Right kidney (tissue), 1 donor: ENCODE measurements at regions not wholly inside any gene's neighbourhood (a gene's known extent, or its start where the extent isn't known, plus 50 kb on each side); places are given as distances from the start of the nearest gene placed in this dataset.

ENCODE experiments used
- DNase-seq: peaks from one replicate; pipeline ENCODE4 v3.0.0-alpha.2; 2016

DNA sequence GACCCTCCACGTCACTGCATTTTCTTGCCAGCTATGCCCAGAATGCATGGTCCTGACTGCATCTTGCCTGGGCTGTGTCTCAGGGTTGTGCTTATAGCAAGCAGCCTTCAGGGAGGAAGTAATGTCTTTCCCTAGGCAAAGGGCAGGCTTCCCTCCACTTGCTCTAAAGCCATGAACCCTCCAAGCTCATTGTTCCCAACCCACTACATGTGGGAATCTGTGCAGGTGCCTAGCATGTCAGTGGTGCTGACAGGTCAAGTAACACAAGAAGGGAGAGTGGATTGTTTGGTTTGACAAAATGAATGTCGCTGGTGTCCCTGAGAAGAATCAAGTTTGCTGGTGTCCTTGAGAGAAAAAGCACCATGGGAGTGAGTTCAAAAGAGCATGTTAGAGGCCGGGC, 53.9 kb upstream of the UCN3 start:
- no peak for DNase-seq

DNA sequence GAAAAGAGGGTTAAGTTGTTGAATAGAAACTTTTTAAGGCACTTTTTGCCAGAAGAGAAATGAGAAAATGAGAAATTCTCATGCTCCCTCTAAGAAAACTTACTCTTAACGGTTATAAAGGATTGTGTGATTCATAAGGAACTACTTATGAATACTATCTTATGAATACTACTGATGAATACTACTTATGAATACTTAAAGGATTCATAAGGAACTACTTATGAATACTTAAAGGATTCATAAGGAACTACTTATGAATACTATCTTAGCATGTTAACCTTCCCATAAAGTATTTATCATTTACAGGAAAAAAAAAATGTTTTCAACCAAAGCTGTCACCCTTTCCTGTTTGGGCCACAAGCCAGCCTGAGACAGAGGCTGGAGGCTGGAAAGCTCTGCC, 53.1 kb upstream of the UCN3 start:
- DNase-seq = no peak

DNA sequence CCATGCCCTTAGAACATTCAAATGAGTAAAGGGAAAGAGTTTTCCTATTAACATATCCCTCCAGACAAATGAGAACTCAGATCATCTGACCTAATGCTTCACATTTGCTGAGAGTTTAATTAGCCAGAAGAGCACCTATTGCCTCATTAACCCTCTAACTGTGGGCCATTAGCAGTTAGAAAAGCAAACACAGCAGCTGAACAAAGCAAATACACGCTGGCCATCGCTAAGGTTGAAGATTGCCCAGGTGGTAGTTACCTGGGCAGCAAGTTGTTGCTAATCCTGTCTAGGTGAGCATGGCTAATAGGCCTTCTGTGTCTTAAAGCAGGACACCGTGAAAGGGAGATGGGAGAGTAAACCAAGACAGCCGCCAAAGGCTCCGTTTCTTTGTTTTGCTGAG, 49.9 kb upstream of the UCN3 start:
- no peak for DNase-seq
